ENCODE measurements at regions not wholly inside any gene's neighbourhood (a gene's known extent, or its start where the extent isn't known, plus 50 kb on each side); places are given as distances from the start of the nearest gene placed in this dataset.

DNA sequence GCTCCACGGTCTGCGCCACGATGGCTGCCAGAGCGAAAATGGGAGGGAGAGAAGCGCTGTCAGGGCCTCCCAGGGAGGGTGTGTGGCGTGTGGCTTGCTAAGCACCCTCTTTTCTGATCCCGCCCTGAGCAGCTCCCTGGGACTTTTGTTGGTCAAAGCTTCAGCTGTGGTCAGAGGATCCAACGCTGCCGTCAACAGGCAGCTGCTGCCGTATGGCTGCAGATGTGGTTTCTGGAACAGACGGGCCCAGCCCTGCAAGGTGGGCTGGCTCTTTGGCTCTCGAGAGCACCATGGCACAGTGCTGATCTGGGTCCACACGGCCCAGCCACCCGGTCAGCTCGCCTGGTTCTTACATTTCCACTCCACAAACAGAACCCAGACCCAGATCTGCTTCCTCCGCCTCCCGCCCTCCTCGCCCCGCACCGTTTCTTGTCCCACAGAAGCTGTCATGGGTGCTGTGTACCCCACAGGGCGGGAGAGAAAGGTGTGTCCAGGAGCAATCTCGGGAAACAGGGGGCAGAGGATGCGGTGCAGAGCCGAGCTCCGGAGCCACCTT is 86.0 kb upstream of the BHLHE23 start:
- TF ChIP-seq, protein P1, sequence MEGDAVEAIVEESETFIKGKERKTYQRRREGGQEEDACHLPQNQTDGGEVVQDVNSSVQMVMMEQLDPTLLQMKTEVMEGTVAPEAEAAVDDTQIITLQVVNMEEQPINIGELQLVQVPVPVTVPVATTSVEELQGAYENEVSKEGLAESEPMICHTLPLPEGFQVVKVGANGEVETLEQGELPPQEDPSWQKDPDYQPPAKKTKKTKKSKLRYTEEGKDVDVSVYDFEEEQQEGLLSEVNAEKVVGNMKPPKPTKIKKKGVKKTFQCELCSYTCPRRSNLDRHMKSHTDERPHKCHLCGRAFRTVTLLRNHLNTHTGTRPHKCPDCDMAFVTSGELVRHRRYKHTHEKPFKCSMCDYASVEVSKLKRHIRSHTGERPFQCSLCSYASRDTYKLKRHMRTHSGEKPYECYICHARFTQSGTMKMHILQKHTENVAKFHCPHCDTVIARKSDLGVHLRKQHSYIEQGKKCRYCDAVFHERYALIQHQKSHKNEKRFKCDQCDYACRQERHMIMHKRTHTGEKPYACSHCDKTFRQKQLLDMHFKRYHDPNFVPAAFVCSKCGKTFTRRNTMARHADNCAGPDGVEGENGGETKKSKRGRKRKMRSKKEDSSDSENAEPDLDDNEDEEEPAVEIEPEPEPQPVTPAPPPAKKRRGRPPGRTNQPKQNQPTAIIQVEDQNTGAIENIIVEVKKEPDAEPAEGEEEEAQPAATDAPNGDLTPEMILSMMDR (IDR thresholded peaks at IDR 0.05) = no peak
- TF ChIP-seq SIN3A (IDR thresholded peaks at IDR 0.05; ENCODE audit: borderline replicate concordance, insufficient read depth, low read depth, low read length) = no peak
- TF ChIP-seq, protein P2, sequence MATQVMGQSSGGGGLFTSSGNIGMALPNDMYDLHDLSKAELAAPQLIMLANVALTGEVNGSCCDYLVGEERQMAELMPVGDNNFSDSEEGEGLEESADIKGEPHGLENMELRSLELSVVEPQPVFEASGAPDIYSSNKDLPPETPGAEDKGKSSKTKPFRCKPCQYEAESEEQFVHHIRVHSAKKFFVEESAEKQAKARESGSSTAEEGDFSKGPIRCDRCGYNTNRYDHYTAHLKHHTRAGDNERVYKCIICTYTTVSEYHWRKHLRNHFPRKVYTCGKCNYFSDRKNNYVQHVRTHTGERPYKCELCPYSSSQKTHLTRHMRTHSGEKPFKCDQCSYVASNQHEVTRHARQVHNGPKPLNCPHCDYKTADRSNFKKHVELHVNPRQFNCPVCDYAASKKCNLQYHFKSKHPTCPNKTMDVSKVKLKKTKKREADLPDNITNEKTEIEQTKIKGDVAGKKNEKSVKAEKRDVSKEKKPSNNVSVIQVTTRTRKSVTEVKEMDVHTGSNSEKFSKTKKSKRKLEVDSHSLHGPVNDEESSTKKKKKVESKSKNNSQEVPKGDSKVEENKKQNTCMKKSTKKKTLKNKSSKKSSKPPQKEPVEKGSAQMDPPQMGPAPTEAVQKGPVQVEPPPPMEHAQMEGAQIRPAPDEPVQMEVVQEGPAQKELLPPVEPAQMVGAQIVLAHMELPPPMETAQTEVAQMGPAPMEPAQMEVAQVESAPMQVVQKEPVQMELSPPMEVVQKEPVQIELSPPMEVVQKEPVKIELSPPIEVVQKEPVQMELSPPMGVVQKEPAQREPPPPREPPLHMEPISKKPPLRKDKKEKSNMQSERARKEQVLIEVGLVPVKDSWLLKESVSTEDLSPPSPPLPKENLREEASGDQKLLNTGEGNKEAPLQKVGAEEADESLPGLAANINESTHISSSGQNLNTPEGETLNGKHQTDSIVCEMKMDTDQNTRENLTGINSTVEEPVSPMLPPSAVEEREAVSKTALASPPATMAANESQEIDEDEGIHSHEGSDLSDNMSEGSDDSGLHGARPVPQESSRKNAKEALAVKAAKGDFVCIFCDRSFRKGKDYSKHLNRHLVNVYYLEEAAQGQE (IDR thresholded peaks at IDR 0.05; ENCODE audit: insufficient read depth in 1 of 2, low read depth in 2 of 2, low read length in 1 of 2) = no peak
